Esophagus mucosa (tissue), 1 donor: ENCODE measurements at regions not wholly inside any gene's neighbourhood (a gene's known extent, or its start where the extent isn't known, plus 50 kb on each side); places are given as distances from the start of the nearest gene placed in this dataset.
A peak's percentile ranks its signal among the peaks of the same experiment; 100 is the strongest.
"Not testable (repeated sequence)": the region's sequence is repeated elsewhere in the genome, so short reads cannot be mapped to it uniquely, and the experiment has no call there.

Experiments
- ATAC-seq: fragments of 200-7000 bp; cut with Tn5 transposase; one replicate; pipeline ENCODE4 v1.9.1; 2020
- donor health status: DM: yes; HTN: yes; CAD: no.

DNA sequence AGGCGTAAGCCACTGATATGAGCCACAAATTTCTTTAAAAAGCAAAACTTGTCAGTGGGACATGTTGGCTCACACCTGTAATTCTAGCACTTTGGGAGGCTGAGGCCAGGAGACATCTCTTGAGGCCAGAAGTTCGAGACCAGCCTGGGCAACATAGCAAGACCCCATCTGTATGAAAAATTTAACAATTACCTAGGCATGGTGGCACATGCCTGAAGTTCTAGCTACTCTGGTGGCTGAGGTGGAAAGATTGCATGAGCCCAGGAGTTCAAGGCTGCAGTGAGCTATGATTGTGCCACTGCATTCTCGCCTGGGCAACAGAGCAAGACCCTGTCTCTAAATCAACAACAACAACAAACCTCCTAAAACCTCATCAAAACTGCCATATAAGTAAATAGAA, 147.6 kb upstream of the BARHL2 start:
- no peak for ATAC-seq

DNA sequence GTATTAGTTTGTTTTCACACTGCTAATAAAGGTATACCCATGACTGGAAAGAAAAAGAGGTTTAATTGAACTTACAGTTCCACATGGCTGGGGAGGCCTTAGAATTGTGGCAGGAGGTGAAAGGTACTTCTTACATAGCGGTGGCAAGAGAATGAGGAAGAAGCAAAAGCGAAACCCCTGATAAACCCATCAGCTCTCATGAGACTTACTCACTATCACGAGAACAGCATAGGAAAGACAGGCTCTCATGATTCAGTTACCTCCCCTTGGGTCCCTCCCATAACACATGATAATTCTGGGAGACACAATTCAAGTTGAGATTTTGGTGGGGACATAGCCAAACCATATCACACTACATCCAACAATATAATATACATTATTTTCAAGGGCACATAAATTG, 145.7 kb upstream of the BARHL2 start:
- ATAC-seq: no peak

DNA sequence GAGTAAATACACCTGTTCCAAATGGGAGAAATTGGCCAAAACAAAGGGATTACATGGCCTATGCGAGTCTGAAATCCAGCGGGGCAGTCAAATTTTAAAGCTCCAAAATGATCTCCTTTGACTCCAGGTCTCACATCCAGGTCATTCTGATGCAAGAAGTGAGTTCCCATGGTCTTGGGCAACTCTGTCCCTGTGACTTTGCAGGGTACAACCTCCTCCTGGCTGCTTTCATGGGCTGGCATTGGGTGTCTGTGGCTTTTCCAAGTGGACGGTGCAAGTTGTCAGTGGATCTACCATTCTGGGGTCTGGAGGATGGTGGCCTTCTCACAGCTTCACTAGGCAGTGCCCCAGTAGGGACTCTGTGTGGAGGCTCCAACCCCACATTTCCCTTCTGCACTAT, 144.3 kb upstream of the BARHL2 start:
- ATAC-seq: not testable (repeated sequence)

DNA sequence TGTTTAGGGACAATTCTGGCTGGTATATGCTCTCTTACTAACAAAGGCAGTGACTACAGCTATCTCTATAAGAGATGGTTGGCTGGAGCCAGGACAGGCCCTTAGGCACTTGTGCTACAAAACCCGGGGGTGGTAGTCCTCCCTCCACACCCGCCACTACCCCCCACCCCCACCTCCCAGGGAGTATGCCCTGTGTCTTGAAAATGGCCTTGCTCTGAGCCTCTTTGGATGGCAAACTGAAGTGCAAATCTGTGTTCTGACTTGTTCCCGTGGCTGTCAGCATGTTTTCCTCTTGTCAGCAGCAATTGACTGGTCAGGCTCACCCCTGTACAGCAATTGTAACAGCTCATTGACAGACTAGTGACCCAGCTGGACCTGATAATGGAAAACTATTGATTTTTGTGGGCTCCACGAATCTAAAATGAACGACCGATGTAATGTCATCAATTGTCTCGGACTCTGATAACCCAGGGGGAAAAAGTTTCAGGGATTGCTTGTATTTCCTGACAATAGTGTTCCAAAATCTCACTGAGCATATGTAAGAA, 139.4 kb upstream of the BARHL2 start:
- ATAC-seq: no peak

DNA sequence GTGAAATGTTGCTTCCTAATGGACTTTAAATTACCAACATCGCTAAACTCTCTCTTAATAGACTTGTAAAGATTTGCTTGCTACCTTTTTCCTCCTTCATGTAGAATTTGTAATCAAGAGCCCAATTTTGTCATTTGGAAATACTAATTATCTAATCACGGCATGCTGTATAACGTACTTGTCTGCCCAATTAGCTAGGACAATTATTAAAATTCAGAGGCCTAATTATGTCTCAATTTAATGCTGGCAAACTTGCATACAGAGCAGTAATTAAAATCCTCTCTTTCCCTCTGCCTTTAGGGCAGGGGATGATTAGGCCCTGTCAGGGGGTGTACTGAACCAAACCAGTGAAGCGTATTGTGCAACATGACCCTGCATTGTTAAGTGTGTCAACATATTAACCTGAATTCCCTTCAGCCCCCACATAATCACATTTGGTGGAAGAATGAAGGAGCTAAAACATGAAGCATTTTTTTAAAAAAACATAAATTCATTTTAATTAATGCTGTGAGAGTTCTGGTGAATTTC, 137.4 kb upstream of the BARHL2 start:
- no peak for ATAC-seq

DNA sequence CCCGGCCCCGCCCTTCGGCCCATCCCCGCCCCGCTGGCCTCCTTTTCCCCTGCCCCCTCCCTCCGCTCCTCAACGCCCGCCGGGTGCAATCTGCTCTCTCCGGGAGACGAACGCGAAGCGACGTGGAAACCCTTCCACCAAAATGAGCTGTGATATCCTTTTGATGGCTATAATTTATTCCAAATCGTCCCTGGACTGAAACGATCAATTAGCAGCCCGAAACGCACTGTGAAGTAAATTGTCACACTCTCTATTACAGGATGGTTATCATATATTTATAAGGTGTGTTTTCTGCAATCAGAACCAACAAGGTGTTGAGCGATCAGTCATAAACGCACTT, 134.6 kb upstream of the BARHL2 start:
- no peak for ATAC-seq

DNA sequence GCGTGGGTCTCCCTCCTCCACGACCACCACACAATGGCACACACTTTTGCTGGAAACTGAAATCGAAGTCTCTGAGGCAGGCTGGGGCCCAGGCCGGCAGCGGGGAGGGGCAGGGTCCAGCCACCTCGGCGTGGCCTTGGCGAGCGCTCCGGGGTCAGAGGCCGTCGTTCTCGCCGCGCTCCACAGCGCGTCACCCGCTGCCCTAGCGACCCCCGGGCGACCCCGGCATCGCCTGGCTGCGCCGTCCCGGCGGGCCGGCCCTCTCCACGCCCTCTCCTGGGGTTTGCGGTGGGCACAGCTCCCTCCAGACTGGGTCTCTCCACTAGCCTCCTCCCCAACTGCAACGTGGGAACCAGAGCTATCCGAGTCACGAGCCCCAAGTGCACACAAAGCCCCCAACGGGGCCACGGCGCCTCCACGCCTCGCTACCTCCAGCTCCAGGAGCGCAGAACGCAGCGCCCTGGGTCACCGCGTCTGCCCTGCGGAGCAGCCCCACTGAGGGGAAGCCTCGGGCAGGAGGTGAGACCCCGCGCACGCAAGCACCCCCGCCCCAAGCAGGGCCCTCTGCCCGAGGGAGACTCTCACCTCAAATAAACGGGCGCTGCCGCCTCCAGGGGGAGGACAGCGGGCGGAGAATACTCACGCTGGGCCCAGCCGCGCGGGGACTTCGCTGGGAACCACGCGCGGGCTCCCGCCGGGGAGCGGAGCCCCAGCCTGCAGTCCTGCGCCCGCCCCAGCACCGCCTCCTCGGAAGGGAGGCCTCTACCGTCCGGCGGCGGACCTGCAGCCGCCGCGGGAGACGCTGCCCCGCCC, 134.0 kb upstream of the BARHL2 start:
- peak; percentile 99 for ATAC-seq

DNA sequence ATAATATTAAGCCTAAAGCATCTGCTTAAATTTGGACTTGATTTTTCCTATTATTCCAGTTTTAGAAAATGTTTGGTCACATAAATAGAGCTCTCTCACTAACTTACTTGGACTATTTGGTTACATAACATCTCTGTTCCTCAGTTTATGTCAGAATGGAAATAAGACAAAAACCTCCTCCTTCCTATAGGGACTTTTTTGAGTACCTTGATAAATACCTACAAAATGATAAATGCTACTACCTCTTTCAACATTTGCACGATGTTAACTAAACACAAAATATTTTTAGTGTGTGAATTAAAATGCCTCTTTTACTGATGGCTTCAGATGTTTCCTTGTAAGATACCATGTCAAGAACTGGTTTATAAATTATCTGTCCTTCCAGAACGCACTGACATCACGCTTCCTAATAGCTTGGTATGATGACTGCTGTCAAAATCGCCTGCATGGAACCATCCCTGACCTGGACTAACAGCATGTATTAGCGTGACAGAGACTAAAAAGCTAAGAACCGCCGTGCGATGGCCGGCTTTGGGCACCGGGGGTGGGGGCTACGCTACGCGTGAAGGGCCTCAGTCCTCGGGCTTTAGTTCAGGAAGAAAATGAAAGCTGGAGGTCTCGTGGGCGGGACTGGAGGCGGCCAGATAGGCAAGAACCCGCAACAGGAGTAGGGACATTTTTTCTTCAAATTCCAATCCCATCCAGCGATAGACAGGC, 133.2 kb upstream of the BARHL2 start:
- no peak for ATAC-seq

DNA sequence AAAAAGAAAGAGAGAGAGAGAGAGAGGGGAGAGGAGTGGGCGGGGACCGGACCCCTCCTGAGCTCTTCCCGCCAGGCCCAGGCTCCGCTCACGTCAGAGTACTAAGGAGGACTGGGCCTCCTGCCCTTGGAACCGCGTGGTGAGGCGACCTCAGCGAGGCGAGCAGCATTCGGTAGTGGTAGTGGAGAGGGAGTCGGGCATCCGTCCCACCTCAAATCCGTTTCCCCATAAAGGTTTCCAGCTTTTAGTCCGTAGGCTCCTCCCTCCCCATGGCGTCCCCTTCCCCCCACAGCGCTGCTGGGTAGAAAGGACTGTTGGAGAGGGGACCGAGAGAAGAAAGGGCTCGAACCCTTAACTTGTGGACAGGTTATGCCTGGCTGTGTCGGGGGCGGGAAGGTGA, 124.4 kb upstream of the BARHL2 start:
- ATAC-seq: no peak

DNA sequence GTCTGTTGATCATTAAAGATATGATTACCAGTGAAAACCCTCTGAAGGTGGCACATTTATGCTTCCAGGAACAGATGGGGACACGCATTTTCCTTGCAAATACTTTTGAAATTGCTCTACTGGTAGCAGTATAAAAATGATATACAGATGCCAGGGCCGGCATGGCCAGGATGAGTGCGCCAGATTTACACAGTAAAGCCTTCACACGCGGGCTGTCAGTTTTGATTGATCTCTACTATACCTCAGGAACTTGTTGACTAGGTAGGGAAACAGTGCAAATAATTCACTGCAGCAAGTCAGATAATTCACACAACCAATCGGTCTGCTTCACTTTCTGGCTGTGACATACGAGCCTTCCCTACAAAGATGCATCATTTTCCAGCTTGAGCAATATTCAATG, 123.2 kb upstream of the BARHL2 start:
- no peak for ATAC-seq

DNA sequence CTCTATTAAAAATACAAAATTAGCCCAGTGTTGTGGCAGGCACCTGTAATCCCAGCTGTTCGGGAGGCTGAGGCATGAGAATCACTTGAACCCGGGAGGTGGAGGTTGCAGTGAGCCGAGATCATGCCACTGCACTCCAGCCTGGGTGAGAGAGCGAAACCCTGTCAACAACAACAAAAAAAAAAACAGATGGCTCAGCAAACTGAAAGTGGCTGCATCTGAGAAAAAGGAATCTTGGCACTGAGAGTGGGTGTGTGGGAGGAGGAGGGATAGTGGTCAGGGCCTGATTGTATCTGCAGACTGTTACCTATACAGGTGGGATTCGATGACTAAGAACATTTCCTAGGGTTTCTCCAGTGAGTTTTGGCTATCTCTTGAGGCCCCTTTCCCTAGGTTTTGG, 122.2 kb upstream of the BARHL2 start:
- ATAC-seq: no peak

DNA sequence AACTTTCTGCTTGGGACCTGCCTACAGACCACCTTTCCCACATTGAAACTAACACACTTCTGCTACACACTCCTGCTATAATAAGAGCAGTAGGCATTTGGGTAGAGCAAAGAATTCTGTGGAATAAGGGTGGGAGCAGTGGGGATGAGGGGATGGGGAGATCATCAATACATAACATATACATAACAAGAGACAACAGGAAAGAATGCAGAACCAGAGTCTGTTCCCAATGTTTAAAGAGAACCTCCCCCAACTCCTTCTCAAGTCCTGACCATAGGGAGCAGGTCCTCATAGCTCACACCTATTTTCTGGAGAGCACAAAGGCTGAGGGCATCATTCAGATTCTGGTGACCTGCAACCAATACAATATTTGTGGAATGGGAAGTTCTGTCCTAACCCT, 121.6 kb upstream of the BARHL2 start:
- no peak for ATAC-seq

DNA sequence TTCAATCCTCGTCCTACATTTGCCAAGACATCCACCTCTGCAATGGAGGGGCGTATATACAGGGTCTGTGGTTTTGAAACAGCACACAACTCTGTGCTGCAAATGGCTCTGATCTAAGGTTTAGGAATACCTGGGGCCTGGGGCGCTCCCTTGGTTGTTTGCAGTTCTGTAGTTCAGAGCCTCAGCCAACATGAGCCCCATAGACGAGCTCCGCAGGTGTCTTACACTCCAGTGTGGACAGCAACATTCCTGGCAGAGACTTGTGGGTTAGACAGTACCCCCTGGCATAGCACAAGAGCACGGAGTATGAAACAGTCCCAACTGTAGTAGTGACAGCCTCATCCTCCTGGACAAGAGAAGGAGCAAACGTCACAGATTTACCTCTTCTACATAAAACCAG, 120.3 kb upstream of the BARHL2 start:
- ATAC-seq: no peak

DNA sequence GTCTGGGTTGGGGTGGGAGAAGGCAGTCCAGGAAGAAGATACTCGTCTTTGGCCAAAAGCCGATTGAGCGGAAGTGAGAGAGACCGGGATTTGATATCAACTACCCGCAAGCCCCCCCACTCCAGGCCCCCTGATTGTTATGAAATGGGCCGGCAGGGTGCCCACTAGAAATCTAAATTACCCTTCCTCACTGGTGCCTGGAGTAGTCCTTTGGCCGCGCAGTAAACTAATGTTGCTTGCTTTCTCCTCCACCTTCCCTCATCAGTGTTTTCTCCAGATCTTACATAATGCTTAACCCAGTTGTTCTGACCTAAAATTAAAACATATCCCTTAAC, 119.2 kb upstream of the BARHL2 start:
- ATAC-seq: no peak

DNA sequence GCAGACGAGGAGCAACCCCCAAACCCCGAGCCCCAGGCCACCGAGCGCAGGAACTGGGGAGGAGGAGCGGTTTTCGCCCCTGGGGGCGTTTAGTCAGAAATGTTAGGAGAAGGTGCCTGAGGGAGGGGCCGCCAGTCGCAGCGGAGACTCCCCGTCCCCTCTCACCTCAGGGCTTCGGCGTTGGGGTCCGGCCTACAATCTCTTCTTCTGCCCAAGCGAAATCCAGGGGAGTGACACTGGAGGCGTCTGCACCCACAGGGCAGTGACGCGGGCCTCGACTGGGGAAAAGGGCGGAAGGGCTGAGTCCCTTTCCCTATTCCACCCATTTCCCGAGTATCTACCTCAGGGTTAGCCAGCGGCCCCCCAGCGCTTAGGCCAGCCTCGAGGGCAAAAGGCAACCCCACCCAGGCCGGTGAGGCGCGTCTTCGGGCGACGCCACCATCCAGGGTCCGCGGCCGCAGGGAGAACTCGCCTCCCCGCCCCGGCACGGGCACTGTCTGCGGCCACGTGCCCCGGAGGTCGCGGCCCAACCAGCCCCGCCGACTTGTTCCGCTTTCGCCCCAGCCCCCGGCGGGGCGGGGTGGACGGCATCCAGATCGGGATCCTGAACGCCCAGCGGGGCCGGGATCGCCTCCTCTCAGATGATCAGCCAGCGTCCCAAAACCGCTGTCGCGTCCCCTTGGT, 118.7 kb upstream of the BARHL2 start:
- no peak for ATAC-seq

DNA sequence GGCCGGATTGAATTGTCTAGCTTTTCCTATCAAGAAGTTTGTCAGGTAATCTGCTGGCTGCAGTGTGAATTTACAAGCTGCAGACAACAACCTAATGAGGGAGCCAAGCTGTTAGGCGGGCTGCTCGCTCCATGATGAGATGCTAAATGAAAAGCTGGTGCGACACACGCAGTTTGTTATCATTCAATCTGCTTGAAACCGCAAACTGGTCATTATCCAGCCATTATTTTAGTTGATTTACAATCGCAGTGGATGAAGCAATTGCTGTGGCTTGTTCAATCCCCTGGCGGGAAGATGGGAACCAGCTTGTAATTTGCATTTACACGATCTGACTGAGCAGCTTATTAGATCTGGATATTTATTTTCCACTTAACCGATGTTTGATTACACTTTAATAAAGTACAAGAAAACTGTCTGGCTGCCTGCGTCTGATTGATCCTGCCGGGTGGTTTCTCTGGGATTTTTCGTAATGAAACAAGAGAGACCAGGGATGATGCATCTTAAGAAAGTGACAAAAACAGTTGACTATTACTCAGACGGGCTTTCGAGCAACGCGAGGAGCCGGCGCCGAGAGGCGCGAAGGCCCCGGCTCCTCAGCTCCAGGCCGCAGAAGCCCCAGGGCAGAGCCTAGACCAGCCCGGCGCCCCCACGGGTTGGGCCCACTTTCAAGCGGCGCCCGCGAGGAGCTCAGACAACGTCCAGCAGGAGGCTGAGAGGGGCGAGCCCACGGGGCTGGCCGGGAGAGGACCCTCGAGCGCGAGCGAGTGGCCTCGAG, 118.0 kb upstream of the BARHL2 start:
- no peak for ATAC-seq

DNA sequence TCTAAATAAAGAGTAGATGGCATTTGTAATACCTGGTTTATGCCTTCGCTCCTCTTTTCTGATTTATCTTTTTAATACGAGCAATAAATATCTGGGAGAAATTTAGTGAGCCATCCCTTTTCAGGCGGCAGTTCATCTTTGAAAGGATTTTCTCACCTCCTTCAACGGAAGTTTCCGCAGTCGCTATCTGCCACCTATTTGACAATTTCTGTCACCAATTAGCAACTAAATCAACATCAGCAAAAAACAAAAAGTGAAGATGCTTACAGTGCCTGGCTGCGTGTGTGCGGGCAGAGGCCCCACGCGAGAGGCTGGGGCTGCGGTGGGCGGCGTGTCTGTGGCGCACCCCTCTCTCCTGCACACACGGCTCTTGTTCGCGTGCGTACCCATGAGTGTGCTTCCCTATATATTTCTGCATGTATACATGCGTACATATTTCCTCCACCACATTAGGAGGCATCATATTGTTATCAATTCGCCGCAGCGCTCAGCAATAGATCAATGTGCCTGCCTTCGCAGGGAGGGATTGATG, 117.3 kb upstream of the BARHL2 start:
- ATAC-seq: no peak

DNA sequence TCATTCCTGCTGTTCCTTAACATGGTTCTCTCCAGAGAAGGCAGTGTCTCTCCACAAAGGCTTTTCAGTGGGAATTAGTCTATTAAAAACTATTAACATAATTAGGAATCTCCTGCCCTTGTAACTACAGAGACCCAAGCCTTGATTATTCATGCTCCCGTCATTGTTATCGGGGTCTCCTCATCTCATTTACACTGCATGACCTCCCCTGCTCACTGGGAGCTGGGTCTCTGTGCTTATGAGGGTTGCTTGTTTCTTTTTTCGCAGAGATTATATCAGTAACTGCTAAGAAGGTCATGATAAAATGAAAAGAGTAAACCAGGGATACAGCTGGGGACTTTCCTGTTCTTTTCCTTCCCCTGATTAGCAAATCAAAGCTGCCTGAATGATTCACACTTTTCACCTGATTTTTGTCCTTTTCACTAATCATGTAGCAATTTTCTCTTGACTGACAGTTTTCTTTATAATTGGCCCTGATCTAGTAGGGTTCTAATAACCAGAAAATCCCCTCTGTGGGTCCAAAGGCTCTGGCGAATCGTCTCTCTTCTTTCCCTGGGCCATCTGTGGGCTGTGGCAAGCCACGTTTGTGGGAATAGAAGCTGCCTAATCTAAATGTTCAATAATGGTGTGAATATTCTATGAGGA, 116.5 kb upstream of the BARHL2 start:
- ATAC-seq: no peak

DNA sequence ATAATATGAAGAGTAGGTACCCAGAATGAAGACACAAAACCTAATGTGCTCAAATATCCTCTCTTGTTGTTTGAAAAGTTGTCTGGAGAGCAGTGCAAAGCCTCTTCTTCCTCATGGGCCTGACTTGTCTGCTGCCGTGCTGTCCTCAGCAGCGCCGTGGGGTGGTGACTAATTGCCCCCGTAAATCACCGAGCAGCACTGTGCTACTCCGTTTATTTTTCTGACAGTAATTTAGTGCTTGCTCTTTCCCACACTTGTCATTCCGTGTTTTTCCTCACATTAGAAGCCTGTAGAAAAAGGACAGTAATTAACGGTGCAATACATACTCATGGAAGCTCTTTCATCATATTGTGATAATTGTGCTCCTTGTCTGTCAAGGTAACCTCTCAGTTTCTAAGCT, 114.8 kb upstream of the BARHL2 start:
- ATAC-seq: no peak

DNA sequence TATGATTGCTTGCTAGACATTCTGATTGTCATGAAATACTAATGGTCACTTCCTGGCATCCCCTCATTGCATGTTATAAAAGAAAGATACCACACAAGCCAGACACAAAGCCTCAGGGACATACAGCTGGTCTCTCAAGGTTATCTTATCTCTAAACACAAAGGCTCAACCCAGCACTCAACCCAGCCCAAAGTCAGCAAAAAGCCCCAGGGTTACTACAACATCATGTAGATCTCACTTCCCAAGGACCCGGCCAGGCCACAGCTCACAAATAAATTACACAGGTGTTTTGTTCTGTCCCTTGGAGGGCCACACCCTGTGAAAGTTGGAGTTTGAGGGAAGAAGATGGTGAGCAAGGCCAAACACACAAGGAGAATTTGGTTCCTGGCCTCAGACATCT, 109.7 kb upstream of the BARHL2 start:
- no peak for ATAC-seq

DNA sequence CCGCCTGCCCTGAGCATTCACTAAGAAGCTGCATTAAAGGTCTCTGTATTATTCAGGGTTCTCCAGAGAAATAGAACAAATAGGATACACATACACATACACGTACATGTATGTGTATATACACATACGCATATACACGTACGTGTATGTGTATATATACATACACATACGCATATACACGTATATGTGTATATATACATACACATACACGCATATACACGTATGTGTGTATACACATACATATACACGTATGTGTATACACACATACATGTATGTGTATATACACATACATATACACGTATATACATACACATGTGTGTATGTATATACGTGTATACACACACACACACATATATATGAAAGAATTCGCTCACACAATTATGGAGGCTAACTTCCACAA, 108.9 kb upstream of the BARHL2 start:
- ATAC-seq: no peak

DNA sequence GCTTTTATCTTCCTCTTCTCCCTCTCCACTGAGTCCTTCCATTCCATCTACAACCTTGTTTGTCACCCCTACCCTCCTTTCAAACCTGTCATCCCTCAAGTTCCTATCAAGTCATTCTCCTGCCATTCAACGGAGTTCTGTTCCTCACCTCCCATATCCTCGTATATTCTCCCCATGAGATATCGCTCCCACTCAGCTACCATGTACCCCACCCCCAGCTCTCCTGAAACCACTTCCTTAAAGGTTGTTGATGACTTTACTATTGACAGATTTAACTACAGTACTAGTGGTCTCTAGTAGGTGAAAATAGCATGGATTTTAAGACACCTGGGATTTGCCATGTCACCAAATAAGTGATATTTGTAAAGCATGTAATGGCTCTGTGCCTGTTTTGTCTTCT, 107.4 kb upstream of the BARHL2 start:
- no peak for ATAC-seq
